Inflammatory macrophage (primary cell): ENCODE measurements at regions not wholly inside any gene's neighbourhood (a gene's known extent, or its start where the extent isn't known, plus 50 kb on each side); places are given as distances from the start of the nearest gene placed in this dataset.
"Not testable (repeated sequence)": the region's sequence is repeated elsewhere in the genome, so short reads cannot be mapped to it uniquely, and the experiment has no call there.

ENCODE experiments used
- DNase-seq, 2 donors: peaks; one replicate each; pipeline ENCODE4 v3.0.0-alpha.2; 2020 to 2022

GRCh38 chr15:38128341-38128781 is 124.3 kb upstream of the SPRED1 start:
- DNase-seq, result peak; percentile 76 to 95

GRCh38 chr15:38128921-38129320 is 123.7 kb upstream of the SPRED1 start:
- DNase-seq, result peak in 1 of 2 donors; percentile 3

- peak; percentile 98 for DNase-seq
Observed at GRCh38 chr15:38129531-38130204, 123.0 kb upstream of the SPRED1 start.

GRCh38 chr15:38130205-38130567 is 122.5 kb upstream of the SPRED1 start:
- no peak for DNase-seq

- peak; percentile 95 to 97 for DNase-seq
Observed at GRCh38 chr15:38130740-38131498, 121.7 kb upstream of the SPRED1 start.

- DNase-seq, result peak; percentile 92 to 95
Observed at GRCh38 chr15:38134252-38134651, 118.4 kb upstream of the SPRED1 start.

- not testable (repeated sequence) for DNase-seq
Observed at GRCh38 chr15:38142195-38142594, 110.4 kb upstream of the SPRED1 start.

GRCh38 chr15:38144921-38145320 is 107.7 kb upstream of the SPRED1 start:
- no peak for DNase-seq

GRCh38 chr15:38145651-38146111 is 107.0 kb upstream of the SPRED1 start:
- no peak for DNase-seq

GRCh38 chr15:38147246-38147645 is 105.4 kb upstream of the SPRED1 start:
- DNase-seq, result no peak

- DNase-seq, result no peak
Observed at GRCh38 chr15:38148471-38148870, 104.2 kb upstream of the SPRED1 start.

- no peak for DNase-seq
Observed at GRCh38 chr15:38149315-38149714, 103.3 kb upstream of the SPRED1 start.

GRCh38 chr15:38150148-38150547 is 102.5 kb upstream of the SPRED1 start:
- DNase-seq, result no peak

GRCh38 chr15:38150794-38151193 is 101.8 kb upstream of the SPRED1 start:
- DNase-seq, result no peak

- DNase-seq, result peak in 1 of 2 donors; percentile 53
Observed at GRCh38 chr15:38153781-38154180, 98.9 kb upstream of the SPRED1 start.

GRCh38 chr15:38154255-38154654 is 98.4 kb upstream of the SPRED1 start:
- DNase-seq, result no peak

- DNase-seq, result peak in 1 of 2 donors; percentile 12
Observed at GRCh38 chr15:38154837-38155236, 97.8 kb upstream of the SPRED1 start.

- DNase-seq, result no peak
Observed at GRCh38 chr15:38163658-38164057, 89.0 kb upstream of the SPRED1 start.

GRCh38 chr15:38164061-38164460 is 88.6 kb upstream of the SPRED1 start:
- DNase-seq, result no peak

- no peak for DNase-seq
Observed at GRCh38 chr15:38164507-38164906, 88.1 kb upstream of the SPRED1 start.

- DNase-seq, result no peak
Observed at GRCh38 chr15:38168467-38169070, 84.1 kb upstream of the SPRED1 start.

- no peak for DNase-seq
Observed at GRCh38 chr15:38171973-38172372, 80.7 kb upstream of the SPRED1 start.

- DNase-seq, result no peak
Observed at GRCh38 chr15:38174691-38175090, 77.9 kb upstream of the SPRED1 start.

GRCh38 chr15:38176155-38176554 is 76.5 kb upstream of the SPRED1 start:
- DNase-seq, result peak; percentile 59 to 78
